HG02588 (cell line): ENCODE measurements at regions not wholly inside any gene's neighbourhood (a gene's known extent, or its start where the extent isn't known, plus 50 kb on each side); places are given as distances from the start of the nearest gene placed in this dataset.
"Not testable (repeated sequence)": the region's sequence is repeated elsewhere in the genome, so short reads cannot be mapped to it uniquely, and the experiment has no call there.

Source experiments
- ATAC-seq: cut with Tn5 transposase; IDR thresholded peaks from one replicate; pipeline ENCODE4 v1.9.1; 2021; ENCODE audit warnings: mild to moderate bottlenecking, moderate library complexity; ENCODE audit not compliant: unreplicated experiment

GRCh38 chr6:15817100-15817499 is 154.3 kb upstream of the DTNBP1 start:
- no peak for ATAC-seq

GRCh38 chr6:15816661-15817060 is 153.8 kb upstream of the DTNBP1 start:
- no peak for ATAC-seq

GRCh38 chr6:15813698-15814097 is 150.9 kb upstream of the DTNBP1 start:
- not testable (repeated sequence) for ATAC-seq

- no peak for ATAC-seq
Measured at GRCh38 chr6:15811107-15811506, 148.3 kb upstream of the DTNBP1 start.

- ATAC-seq = no peak
Measured at GRCh38 chr6:15810618-15811017, 147.8 kb upstream of the DTNBP1 start.

- no peak for ATAC-seq
Measured at GRCh38 chr6:15809367-15809766, 146.5 kb upstream of the DTNBP1 start.

- ATAC-seq = no peak
Measured at GRCh38 chr6:15804164-15805154, 141.6 kb upstream of the DTNBP1 start.

GRCh38 chr6:15802466-15802865 is 139.6 kb upstream of the DTNBP1 start:
- no peak for ATAC-seq

GRCh38 chr6:15801912-15802311 is 139.1 kb upstream of the DTNBP1 start:
- ATAC-seq = no peak

GRCh38 chr6:15800841-15801617 is 138.2 kb upstream of the DTNBP1 start:
- ATAC-seq = no peak

GRCh38 chr6:15798533-15799255 is 135.9 kb upstream of the DTNBP1 start:
- ATAC-seq = no peak

- no peak for ATAC-seq
Measured at GRCh38 chr6:15796844-15797243, 134.0 kb upstream of the DTNBP1 start.

GRCh38 chr6:15796130-15796771 is 133.4 kb upstream of the DTNBP1 start:
- no peak for ATAC-seq

- ATAC-seq = no peak
Measured at GRCh38 chr6:15793826-15794225, 131.0 kb upstream of the DTNBP1 start.

GRCh38 chr6:15793288-15793687 is 130.5 kb upstream of the DTNBP1 start:
- no peak for ATAC-seq

- ATAC-seq = no peak
Measured at GRCh38 chr6:15792842-15793241, 130.0 kb upstream of the DTNBP1 start.

- ATAC-seq = no peak
Measured at GRCh38 chr6:15791448-15792181, 128.8 kb upstream of the DTNBP1 start.

- no peak for ATAC-seq
Measured at GRCh38 chr6:15790116-15790515, 127.3 kb upstream of the DTNBP1 start.

- ATAC-seq = no peak
Measured at GRCh38 chr6:15786846-15787245, 124.0 kb upstream of the DTNBP1 start.

- ATAC-seq = no peak
Measured at GRCh38 chr6:15783484-15783883, 120.7 kb upstream of the DTNBP1 start.
